Left forelimb (tissue), 1 donor: ENCODE measurements at regions not wholly inside any gene's neighbourhood (a gene's known extent, or its start where the extent isn't known, plus 50 kb on each side); places are given as distances from the start of the nearest gene placed in this dataset.

Experiments
- DNase-seq: peaks from one replicate; pipeline ENCODE4 v3.0.0-alpha.2; 2018; ENCODE audit warnings: low spot score

- no peak for DNase-seq
These were observed 749.5 kb downstream of the BRD1 start for GRCh38 chr22:49078076-49078710.

DNA sequence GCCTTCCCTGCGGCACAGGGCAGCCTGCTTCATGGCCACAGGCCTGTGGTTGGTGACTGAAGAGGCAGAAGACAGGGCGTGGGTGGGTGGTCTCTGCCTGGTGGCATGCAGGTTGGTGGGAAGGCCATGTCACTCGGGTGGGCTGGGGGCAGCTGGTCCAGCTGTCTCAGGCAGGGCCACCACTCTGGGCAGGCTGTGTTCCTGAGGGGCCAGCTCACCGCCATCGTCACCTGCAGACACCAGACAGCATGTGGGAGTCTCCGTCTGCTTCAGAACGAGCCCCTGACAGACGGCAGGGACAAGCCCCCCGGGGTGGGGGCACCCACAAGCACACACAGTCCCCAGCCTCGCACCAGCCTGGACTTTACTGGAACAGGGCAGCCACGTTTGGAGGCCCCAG lies 750.1 kb downstream of the BRD1 start:
- DNase-seq: no peak

DNA sequence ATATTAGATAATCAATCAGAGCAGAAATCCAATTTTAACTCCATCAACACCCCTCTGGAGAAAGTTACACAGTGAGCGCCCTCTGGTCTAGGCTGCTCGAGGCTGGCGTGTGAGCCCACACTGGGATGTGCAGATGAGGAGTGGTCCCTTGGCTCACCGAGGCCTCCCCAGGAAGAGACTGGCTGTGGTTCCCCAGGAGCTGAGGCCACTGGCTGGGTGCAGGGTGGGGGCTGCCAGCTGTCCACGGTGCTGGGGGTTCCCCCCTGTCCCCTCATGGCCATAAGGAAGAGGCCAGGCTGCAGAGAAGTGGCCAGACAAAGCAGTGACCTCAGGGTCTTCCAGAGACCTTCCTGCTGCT lies 750.7 kb downstream of the BRD1 start:
- no peak for DNase-seq

- DNase-seq: no peak
These were observed 751.2 kb downstream of the BRD1 start for GRCh38 chr22:49076300-49077035.

DNA sequence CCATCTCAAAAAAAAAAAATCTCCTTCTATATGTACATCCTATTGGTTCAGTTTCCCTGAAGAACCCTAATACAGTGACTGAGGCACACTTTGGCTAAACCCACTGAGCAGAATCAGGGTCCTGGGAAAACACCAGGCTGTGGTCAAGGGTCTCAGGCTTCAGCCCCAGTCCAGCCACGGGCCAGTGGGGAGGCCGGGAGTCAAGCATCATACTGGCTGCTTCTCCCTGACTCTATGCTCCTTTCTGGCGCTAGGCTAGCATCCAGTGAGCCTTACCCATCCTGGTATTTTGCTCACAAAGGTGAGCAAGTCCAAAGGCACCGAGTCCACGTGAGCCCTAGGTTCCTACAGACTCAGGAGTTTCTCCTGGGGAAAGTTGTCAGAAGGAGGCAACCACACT lies 752.5 kb downstream of the BRD1 start:
- no peak for DNase-seq

DNA sequence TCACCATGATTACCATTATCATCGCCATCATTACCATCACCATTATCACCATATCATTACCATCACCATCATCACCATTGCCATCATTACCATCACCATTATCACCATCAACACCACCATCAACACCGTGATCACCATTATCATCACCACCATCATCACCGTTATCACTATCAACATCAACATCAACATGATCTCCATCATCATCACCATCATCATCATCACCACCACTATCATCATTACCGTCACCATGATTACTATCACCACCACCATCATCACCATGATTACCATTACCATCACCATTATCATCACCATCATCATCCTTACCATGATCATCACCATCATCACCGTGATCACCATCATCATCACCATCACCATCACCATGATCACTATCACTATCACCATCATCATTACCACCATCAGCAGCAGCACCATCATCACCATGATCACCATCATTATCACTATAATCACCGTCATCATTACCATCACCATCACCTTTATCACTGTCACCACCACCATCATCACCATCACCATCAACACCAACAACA lies 753.7 kb downstream of the BRD1 start:
- DNase-seq: no peak

DNA sequence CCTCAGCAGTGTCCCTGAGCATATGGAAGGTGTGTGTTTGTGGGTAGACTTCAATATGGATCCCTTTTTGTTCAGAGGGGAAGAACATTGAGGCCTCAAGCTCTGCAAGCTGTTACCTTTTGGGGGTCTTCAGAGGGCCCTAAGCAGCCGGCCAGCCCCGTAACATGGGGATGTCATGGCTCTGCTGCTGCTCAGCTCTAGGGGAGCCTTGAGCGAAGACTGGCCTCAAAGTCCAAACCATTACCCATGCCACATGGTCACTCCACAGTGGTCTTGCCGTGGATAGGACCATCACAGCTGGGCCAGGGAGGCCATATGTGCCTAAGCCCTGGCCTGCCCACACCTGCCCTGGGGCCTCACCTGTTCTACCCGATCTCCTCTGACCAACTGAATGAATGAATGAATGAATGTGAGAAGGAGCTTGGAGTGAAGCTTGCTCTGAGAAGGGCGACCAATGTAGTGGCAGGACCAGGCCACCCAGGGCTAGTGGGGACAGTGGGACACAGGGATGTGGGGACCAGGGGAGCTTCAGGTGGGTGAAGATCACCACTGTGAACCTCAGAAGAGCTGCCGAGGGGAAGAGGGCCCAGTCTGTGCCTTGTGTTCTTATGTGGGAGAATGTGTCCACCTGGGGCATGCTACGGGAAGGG lies 754.6 kb downstream of the BRD1 start:
- no peak for DNase-seq

DNA sequence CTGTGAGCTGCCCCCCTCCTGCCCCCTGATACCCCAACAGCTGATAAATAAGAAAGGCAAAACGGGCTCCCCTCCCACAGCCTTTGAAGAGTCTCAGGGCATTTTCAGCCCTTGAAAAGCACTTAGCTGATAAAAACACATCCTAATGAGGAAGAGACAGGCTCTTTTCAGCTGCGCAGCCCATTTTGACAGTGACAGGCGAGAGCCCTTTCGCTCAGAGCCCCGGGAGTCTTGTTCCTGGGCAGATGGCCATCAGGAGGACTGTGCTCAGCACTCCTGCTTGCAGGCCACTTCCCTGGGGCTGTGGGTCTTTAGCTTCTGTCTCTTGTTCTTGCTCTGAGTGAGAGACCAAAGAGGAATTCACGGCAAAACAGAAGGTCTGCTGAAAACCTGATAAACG lies 757.2 kb downstream of the BRD1 start:
- DNase-seq: no peak

- no peak for DNase-seq
These were observed 758.7 kb downstream of the BRD1 start for GRCh38 chr22:49068861-49069500.

- no peak for DNase-seq
These were observed 760.2 kb downstream of the BRD1 start for GRCh38 chr22:49067504-49067903.

DNA sequence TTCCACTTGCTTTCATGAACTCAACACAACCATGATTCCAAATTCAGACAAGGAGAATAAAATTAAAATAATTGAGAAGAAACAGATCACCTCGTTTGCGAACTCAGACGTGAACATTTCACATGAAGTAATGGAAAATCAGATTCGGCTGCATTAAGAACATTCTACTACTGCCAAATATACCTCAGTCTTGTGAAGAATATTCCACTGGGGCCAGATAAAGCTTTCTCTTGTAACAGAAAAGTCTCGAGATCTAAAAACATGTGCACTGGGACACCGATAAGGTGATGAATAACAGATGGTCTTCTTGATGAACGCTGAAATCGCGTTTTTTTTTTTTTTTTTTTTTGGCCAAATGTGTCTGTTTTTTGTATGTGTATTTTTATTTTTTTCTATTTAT lies 761.1 kb downstream of the BRD1 start:
- DNase-seq: no peak

DNA sequence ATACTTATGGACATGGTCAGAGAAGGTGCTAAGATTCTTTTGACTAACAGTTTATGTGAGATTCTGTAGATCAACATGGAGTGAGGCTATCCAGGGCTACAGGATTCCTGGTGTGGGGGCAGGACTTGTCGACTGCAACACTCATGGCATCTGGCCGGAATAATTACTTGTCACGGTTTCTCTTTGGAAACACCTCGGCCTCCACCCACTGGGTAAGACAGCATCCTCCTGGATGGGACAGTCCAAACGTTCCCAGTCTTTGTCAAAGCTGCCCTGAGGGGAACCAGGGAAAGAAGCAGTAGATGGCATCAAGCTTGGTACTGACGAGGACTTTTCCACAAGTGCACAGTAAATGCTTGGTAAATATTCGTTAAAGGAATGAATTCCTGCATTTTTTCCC lies 762.8 kb downstream of the BRD1 start:
- no peak for DNase-seq

- DNase-seq: no peak
These were observed 764.2 kb downstream of the BRD1 start for GRCh38 chr22:49063545-49063890.

GRCh38 chr22:49062802-49063544 lies 764.7 kb downstream of the BRD1 start:
- DNase-seq: no peak

DNA sequence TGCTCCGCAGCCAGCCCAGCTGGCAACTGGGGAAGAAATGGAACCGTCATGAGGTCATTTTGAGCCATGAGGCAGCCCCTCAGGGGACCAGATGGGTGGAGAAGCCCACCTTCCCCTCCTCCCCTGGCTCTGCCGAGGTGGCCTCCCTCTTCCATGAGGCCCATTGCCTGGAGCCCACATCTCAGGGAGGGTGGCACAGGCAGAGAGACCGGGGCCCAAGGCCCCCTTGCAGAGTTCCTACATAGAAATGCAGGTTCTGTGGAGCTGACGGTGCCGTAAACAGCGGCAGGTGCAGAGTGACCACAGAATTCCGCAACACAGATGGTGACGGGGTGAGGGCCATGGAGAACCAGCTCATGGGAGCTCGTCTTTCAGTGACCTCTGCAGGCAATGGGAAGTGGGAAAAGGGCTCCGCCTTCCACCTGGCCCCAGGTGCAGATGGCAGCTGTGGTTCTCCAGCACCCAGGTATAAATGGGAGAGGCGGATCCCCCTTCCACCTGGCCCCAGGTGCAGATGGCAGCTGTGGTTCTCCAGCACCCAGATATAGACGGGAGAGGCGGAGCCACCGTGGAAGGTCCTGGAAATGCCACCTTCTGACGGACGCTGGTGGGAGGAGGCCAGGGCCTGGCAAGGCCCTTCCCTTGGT lies 765.4 kb downstream of the BRD1 start:
- no peak for DNase-seq

DNA sequence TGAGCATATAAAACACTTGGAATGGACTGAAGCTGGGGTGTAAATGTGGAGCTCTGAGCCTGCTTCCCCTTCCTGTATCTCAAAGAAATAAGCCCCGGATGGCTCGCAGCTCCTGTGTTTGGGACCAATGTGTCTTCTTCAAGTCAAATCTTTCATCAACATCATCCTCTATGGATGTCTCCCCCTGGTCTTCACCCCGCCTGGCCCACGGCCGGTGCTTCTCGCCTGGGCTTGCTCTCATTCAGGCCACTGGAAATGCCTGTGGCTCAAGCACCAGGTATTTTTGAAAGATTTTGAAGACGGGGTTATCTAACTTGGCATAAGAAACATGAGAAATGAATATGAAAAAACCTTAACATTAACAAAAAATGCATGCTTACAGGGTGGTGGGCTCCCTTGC lies 769.8 kb downstream of the BRD1 start:
- DNase-seq: no peak

DNA sequence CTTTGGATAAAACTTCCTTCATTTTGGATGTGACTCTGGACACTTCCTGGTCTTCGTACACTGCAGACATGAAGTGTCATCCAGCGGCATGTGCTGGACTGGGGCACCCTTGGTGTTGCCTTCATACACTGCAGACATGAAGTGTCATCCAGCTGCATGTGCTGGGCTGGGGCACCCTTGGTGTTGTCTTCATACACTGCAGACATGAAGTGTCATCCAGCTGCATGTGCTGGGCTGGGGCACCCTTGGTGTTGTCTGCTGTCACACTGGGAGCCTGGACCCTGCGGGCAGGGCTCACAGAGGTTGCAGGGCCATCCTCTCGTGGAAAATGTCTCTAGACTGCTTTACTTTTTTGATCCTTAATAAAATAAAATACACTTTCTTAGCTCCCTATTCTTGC lies 771.4 kb downstream of the BRD1 start:
- no peak for DNase-seq

DNA sequence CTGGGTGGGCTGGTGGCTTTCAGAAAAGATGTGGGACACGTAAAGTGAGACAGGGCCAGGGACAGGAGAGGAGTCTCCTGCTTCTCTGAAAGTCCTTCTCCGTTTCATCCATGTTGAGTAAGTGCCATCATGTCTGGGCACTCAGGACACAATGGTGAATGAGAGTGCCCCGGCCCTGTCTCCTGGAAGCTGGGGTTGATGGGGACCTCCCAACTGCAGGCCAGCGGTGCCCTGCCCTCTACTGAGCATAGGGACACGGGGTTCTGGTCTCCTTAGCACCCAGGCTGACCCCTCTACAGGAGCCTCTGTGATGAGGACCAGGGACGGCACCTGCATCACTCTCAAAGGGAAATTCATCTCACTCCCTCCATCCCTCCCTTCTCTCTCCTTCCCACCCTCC lies 772.3 kb downstream of the BRD1 start:
- no peak for DNase-seq

- DNase-seq: no peak
These were observed 774.1 kb downstream of the BRD1 start for GRCh38 chr22:49053578-49053977.

DNA sequence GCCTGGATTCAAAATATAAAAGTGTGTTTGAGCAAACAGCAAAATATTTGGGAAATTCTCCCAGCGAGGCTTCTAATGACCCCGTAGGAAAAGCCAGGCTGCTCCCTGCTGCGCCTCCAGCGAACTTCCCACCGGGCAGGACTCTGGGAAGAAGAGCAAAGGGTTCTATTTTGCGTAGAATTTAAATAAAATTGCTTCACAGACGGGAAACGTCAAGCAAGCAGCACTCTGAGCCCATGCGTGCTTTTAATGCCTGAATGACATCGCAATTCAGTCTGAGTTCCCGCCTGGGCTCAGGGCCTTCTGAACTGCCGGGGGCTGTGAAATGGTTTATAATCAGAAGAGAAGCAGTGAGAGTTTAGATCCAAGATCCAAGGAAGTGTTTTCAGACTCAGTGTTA lies 775.1 kb downstream of the BRD1 start:
- no peak for DNase-seq

GRCh38 chr22:49052023-49052538 lies 775.6 kb downstream of the BRD1 start:
- DNase-seq: no peak
